IPS DF 6.9 (cell line): ENCODE measurements at regions not wholly inside any gene's neighbourhood (a gene's known extent, or its start where the extent isn't known, plus 50 kb on each side); places are given as distances from the start of the nearest gene placed in this dataset.
"Not testable (repeated sequence)": the region's sequence is repeated elsewhere in the genome, so short reads cannot be mapped to it uniquely, and the experiment has no call there.

Experiments used
- DNase-seq: peaks from one replicate; pipeline ENCODE4 v3.0.0-alpha.2; 2013; ENCODE audit warnings: low read depth, low spot score
- H3K27ac ChIP-seq: one replicate; pipeline ENCODE4 v1.5.1; 2013; ENCODE audit warnings: low read length, control low read depth
- H3K27me3 ChIP-seq: 2 replicates; pipeline ENCODE4 v1.6.1; 2013; ENCODE audit warnings: mild to moderate bottlenecking, low read length; ENCODE audit not compliant: control insufficient read depth, insufficient read depth
- H3K36me3 ChIP-seq: 2 replicates; pipeline ENCODE4 v1.6.1; 2013; ENCODE audit warnings: low read length; ENCODE audit not compliant: control insufficient read depth, insufficient read depth
- H3K4me1 ChIP-seq: 2 replicates; pipeline ENCODE4 v1.6.1; 2013; ENCODE audit warnings: low read length; ENCODE audit not compliant: control insufficient read depth, insufficient read depth
- H3K4me3 ChIP-seq: 2 replicates; pipeline ENCODE4 v1.5.1; 2013; ENCODE audit warnings: mild to moderate bottlenecking, low read length
- H3K9me3 ChIP-seq: 2 replicates; pipeline ENCODE4 v1.6.1; 2013; ENCODE audit warnings: low read length, inconsistent platforms; ENCODE audit not compliant: control insufficient read depth, insufficient read depth
- WGBS: extraction: QIAGEN DNeasy Blood & Tissue Kit; methylation state at CpG from one replicate; pipeline ENCODE4 v1.1.7; 2013; ENCODE audit warnings: mixed read lengths, missing lambda C conversion rate; ENCODE audit not compliant: insufficient read length, insufficient coverage; 5-methylcytosine and 5-hydroxymethylcytosine counted together

GRCh38 chr11:98770046-98770445 is 250.7 kb upstream of the CNTN5 start:
- H3K27me3 ChIP-seq, H3K9me3 ChIP-seq, DNase-seq, H3K4me1 ChIP-seq, H3K36me3 ChIP-seq, H3K27ac ChIP-seq, H3K4me3 ChIP-seq: not testable (repeated sequence)
- no CpG with 5 or more reads among the region's 29 CpGs for WGBS

- Histone ChIP-seq H3K27ac (no peak overlapping the region), H3K9me3 (no peaks in the 10 kb centered on the region; the same call in 1 of the 2 replicates), H3K4me3 (no peak overlapping the region), H3K4me1 (no peaks in the 10 kb centered on the region), H3K36me3 (no peaks in the 10 kb centered on the region), H3K27me3 (no peaks in the 10 kb centered on the region)
- DNase-seq: no peak
- no CpG with 5 or more reads among the region's 4 CpGs for WGBS
Observed at GRCh38 chr11:98771791-98772190, 249.0 kb upstream of the CNTN5 start.

GRCh38 chr11:98772893-98773292 is 247.9 kb upstream of the CNTN5 start:
- Histone ChIP-seq H3K27ac (no peak overlapping the region), H3K27me3 (no peaks in the 10 kb centered on the region), H3K4me3 (no peak overlapping the region), H3K4me1 (no peaks in the 10 kb centered on the region), H3K9me3 (no peaks in the 10 kb centered on the region; the same call in 1 of the 2 replicates), H3K36me3 (no peaks in the 10 kb centered on the region)
- no peak for DNase-seq
- no CpG with 5 or more reads among the region's 2 CpGs for WGBS

GRCh38 chr11:98793276-98793675 is 227.5 kb upstream of the CNTN5 start:
- Histone ChIP-seq H3K4me1 (no peaks in the 10 kb centered on the region), H3K4me3 (no peak overlapping the region), H3K27ac (no peak overlapping the region), H3K36me3 (no peaks in the 10 kb centered on the region), H3K9me3 (no peaks in the 10 kb centered on the region), H3K27me3 (no peaks in the 10 kb centered on the region)
- no peak for DNase-seq
- WGBS: no CpG with 5 or more reads among the region's 2 CpGs

- no peaks in the 10 kb centered on the region for H3K9me3 ChIP-seq
- no peaks in the 10 kb centered on the region for H3K27me3 ChIP-seq
- H3K4me1 ChIP-seq: no peaks in the 10 kb centered on the region
- DNase-seq: no peak
- H3K36me3 ChIP-seq: no peaks in the 10 kb centered on the region
- H3K27ac ChIP-seq: no peak overlapping the region
- H3K4me3 ChIP-seq: no peak overlapping the region
Observed at GRCh38 chr11:98798333-98798732, 222.4 kb upstream of the CNTN5 start.

GRCh38 chr11:98800696-98801095 is 220.1 kb upstream of the CNTN5 start:
- no peak overlapping the region for H3K4me3 ChIP-seq
- no peak overlapping the region for H3K27ac ChIP-seq
- DNase-seq: no peak
- no CpG with 5 or more reads among the region's 4 CpGs for WGBS
- no peaks in the 10 kb centered on the region for H3K27me3 ChIP-seq
- H3K36me3 ChIP-seq: no peaks in the 10 kb centered on the region
- H3K9me3 ChIP-seq: no peaks in the 10 kb centered on the region
- no peaks in the 10 kb centered on the region for H3K4me1 ChIP-seq

GRCh38 chr11:98828986-98829708 is 191.6 kb upstream of the CNTN5 start:
- H3K4me3 ChIP-seq: no peak overlapping the region
- no peak overlapping the region for H3K27ac ChIP-seq
- H3K27me3 ChIP-seq: no peaks in the 10 kb centered on the region
- H3K36me3 ChIP-seq: no peaks in the 10 kb centered on the region
- no peaks in the 10 kb centered on the region; the same call in 1 of the 2 replicates for H3K4me1 ChIP-seq
- no CpG with 5 or more reads among the region's 1 CpG for WGBS
- no peaks in the 10 kb centered on the region for H3K9me3 ChIP-seq
- no peak for DNase-seq

- H3K4me3 ChIP-seq: no peak overlapping the region
- WGBS: no CpG with 5 or more reads among the region's 2 CpGs
- no peaks in the 10 kb centered on the region; the same call in 1 of the 2 replicates for H3K4me1 ChIP-seq
- H3K27me3 ChIP-seq: no peaks in the 10 kb centered on the region
- no peaks in the 10 kb centered on the region for H3K9me3 ChIP-seq
- DNase-seq: no peak
- H3K27ac ChIP-seq: no peak overlapping the region
- no peaks in the 10 kb centered on the region for H3K36me3 ChIP-seq
Observed at GRCh38 chr11:98829971-98830370, 190.8 kb upstream of the CNTN5 start.

- Histone ChIP-seq H3K9me3 (no peaks in the 10 kb centered on the region), H3K36me3 (no peaks in the 10 kb centered on the region), H3K4me1 (no peaks in the 10 kb centered on the region), H3K27ac (no peak overlapping the region), H3K4me3 (no peak overlapping the region), H3K27me3 (no peaks in the 10 kb centered on the region)
- no peak for DNase-seq
- no CpG with 5 or more reads among the region's 4 CpGs for WGBS
Observed at GRCh38 chr11:98834776-98835175, 186.0 kb upstream of the CNTN5 start.

- Histone ChIP-seq H3K27me3 (no peaks in the 10 kb centered on the region), H3K36me3 (no peaks in the 10 kb centered on the region), H3K27ac (no peak overlapping the region), H3K4me3 (no peak overlapping the region), H3K4me1 (no peaks in the 10 kb centered on the region), H3K9me3 (no peaks in the 10 kb centered on the region)
- WGBS: no CpG with 5 or more reads among the region's 2 CpGs
- no peak for DNase-seq
Observed at GRCh38 chr11:98835335-98835734, 185.4 kb upstream of the CNTN5 start.

- Histone ChIP-seq H3K27me3 (no peaks in the 10 kb centered on the region), H3K4me3 (no peak overlapping the region), H3K4me1 (no peaks in the 10 kb centered on the region), H3K9me3 (no peaks in the 10 kb centered on the region), H3K36me3 (no peaks in the 10 kb centered on the region), H3K27ac (no peak overlapping the region)
- DNase-seq: no peak
- WGBS: no CpG with 5 or more reads among the region's 1 CpG
Observed at GRCh38 chr11:98836156-98836555, 184.6 kb upstream of the CNTN5 start.
